Heart left ventricle (tissue), 13 donors: ENCODE measurements at regions not wholly inside any gene's neighbourhood (a gene's known extent, or its start where the extent isn't known, plus 50 kb on each side); places are given as distances from the start of the nearest gene placed in this dataset.

Experiments
- CTCF ChIP-seq, 12 donors: fragments of 200-600 bp; sonication (generic) in 4 of 12; IDR thresholded peaks; one replicate each; pipeline versions ENCODE4 v1.5.0 to v1.8.0; 2018 to 2022; ENCODE audit warnings: antibody characterized with exemption in 12 of 12, mild to moderate bottlenecking in 5 of 12
- POLR2A ChIP-seq, 2 donors: fragments of 450-650 bp; IDR thresholded peaks; one replicate each; pipeline ENCODE4 v1.6.1; 2017; ENCODE audit warnings: antibody characterized with exemption in 2 of 2, mild to moderate bottlenecking in 2 of 2, moderate library complexity in 2 of 2
- donor health status: ischemic (EF 13 %, LVEDD 7.1; RV severe dilation, severe dysfunction).
- donor health status: DM: no; HTN: yes; CAD: no.
- donor health status: DM: no; HTN: no; CAD: no.
- donor health status: ischemic (EF 25% LVEDD 6.9; RV normal size, moderate dysfunction).
- donor health status: ischemic (EF 25% LVEDD 5.7; RV mildly dilated, moderate dysfunction).
- donor health status: ischemic (EF 35%, LVEDD 5.7; RV mildly dilated, moderate dysfunction).
- donor health status: nonischemic (EF 11% LVEDD 7.7; RV severe dilation, severe dysfunction).
- donor health status: DM: yes; HTN: yes; CAD: no.
- donor health status: PGD.
- donor health status: ischemic (EF 29% LVEDD 5.4; RV normal size, mild dysfunction).
- donor health status: nonischemic (EF 23%, LVEDD 6.1; RV moderate dilation, normal function).

GRCh38 chr2:172373076-172373475, 54.3 kb upstream of the ITGA6 start:
- TF ChIP-seq CTCF (IDR thresholded peaks at IDR 0.05) = no peak
- TF ChIP-seq POLR2A (IDR thresholded peaks at IDR 0.05) = no peak
